Fibroblast of lung (primary cell): ENCODE measurements at regions not wholly inside any gene's neighbourhood (a gene's known extent, or its start where the extent isn't known, plus 50 kb on each side); places are given as distances from the start of the nearest gene placed in this dataset.

ENCODE experiments used
- DNase-seq, 2 donors: peaks; one replicate each; pipeline versions ENCODE4 v3.0.0 to v3.0.0-alpha.2; 2010; ENCODE audit warnings: low read depth in 2 of 2
- H2AFZ ChIP-seq: 2 replicates; pipeline ENCODE4 v1.5.1; 2012; ENCODE audit warnings: low read length, control low read depth, inconsistent platforms
- H3K27ac ChIP-seq: 2 replicates; pipeline ENCODE4 v1.5.1; 2011; ENCODE audit warnings: low read length, control low read depth; ENCODE audit not compliant: insufficient read depth
- H3K27me3 ChIP-seq: 2 replicates; pipeline ENCODE4 v1.5.1; 2011; ENCODE audit warnings: mild to moderate bottlenecking, low read length; ENCODE audit not compliant: control insufficient read depth, insufficient read depth
- H3K36me3 ChIP-seq: 2 replicates; pipeline ENCODE4 v1.5.1; 2011; ENCODE audit warnings: low read length; ENCODE audit not compliant: control insufficient read depth, insufficient read depth
- H3K4me1 ChIP-seq: 2 replicates; pipeline ENCODE4 v1.5.1; 2011; ENCODE audit warnings: low read length; ENCODE audit not compliant: control insufficient read depth, insufficient read depth; ENCODE audit errors: extremely low read depth
- H3K4me2 ChIP-seq: 2 replicates; pipeline ENCODE4 v1.5.1; 2011; ENCODE audit warnings: low read length, control low read depth; ENCODE audit not compliant: insufficient read depth; ENCODE audit errors: extremely low read depth
- H3K4me3 ChIP-seq, 4 experiments: fragments of 200-600 bp in 1 of 4; sonication (generic) in 1 of 4; replicated peaks in 1 of 4; 2 replicates each; pipeline ENCODE4 v1.5.1; 2011 to 2016; ENCODE audit warnings: low read length in 4 of 4, low read depth in 3 of 4, mild to moderate bottlenecking in 3 of 4, control low read depth in 2 of 4, inconsistent platforms in 1 of 4, mixed read lengths in 1 of 4; ENCODE audit not compliant: insufficient read depth in 1 of 4; ENCODE audit errors: control extremely low read depth in 1 of 4
- H3K79me2 ChIP-seq: 2 replicates; pipeline ENCODE4 v1.5.1; 2012; ENCODE audit warnings: mild to moderate bottlenecking, low read length, inconsistent platforms; ENCODE audit not compliant: control insufficient read depth, insufficient read depth
- H3K9ac ChIP-seq: 2 replicates; pipeline ENCODE4 v1.5.1; 2011; ENCODE audit warnings: mild to moderate bottlenecking, low read length, control low read depth; ENCODE audit not compliant: insufficient read depth
- H3K9me3 ChIP-seq: 2 replicates; pipeline ENCODE4 v1.5.1; 2012; ENCODE audit warnings: low read depth, low read length; ENCODE audit not compliant: control insufficient read depth, insufficient read depth
- H4K20me1 ChIP-seq: 2 replicates; pipeline ENCODE4 v1.5.1; 2011; ENCODE audit warnings: low read length; ENCODE audit not compliant: control insufficient read depth, insufficient read depth; ENCODE audit errors: extremely low read depth
- CTCF ChIP-seq, 2 donors: IDR thresholded peaks in 1 of 2; conservative IDR thresholded peaks in 1 of 2; 1 replicate in 1 of 2; 2 replicates in 1 of 2; pipeline ENCODE4 v1.5.1; 2011 to 2012; ENCODE audit warnings: low read length in 2 of 2, control low read depth in 1 of 2, inconsistent platforms in 1 of 2, low read depth in 1 of 2, mild to moderate bottlenecking in 1 of 2
- EZH2 ChIP-seq: IDR thresholded peaks from 2 replicates; pipeline ENCODE4 v1.5.1; 2012; ENCODE audit warnings: low read length, control low read depth, mild to moderate bottlenecking; ENCODE audit errors: missing control alignments

- no peaks in the 10 kb centered on the region for H3K27me3 ChIP-seq
- H3K9ac ChIP-seq, result no peak overlapping the region
- H3K4me2 ChIP-seq, result no peak overlapping the region
- H3K36me3 ChIP-seq, result no peaks in the 10 kb centered on the region
- no peak overlapping the region for H3K27ac ChIP-seq
- TF ChIP-seq CTCF (conservative IDR thresholded peaks at IDR 0.05 in 1 of 2, IDR thresholded peaks at IDR 0.05 in 1 of 2; ENCODE audit: low read depth in 1 of 2, low read length in 2 of 2) (no peak), EZH2 (no peak)
- no peak for DNase-seq
- no peaks in the 10 kb centered on the region for H3K4me1 ChIP-seq
- no peaks in the 10 kb centered on the region for H3K9me3 ChIP-seq
- H3K79me2 ChIP-seq, result no peaks in the 10 kb centered on the region
- no peak overlapping the region for H3K4me3 ChIP-seq
- H4K20me1 ChIP-seq, result no peaks in the 10 kb centered on the region
- H2AFZ ChIP-seq, result no peak overlapping the region
Measured at GRCh38 chr1:69284508-69284907, 283.2 kb upstream of the LRRC7 start.

GRCh38 chr1:69288416-69288815 is 279.3 kb upstream of the LRRC7 start:
- Histone ChIP-seq H2AFZ (no peak overlapping the region), H3K9me3 (no peaks in the 10 kb centered on the region), H3K4me1 (no peaks in the 10 kb centered on the region), H3K27ac (no peak overlapping the region), H3K4me2 (no peak overlapping the region), H4K20me1 (no peaks in the 10 kb centered on the region), H3K79me2 (no peaks in the 10 kb centered on the region), H3K4me3 (no peak overlapping the region), H3K27me3 (no peaks in the 10 kb centered on the region), H3K9ac (no peak overlapping the region), H3K36me3 (no peaks in the 10 kb centered on the region)
- no peak for TF ChIP-seq CTCF (conservative IDR thresholded peaks at IDR 0.05 in 1 of 2, IDR thresholded peaks at IDR 0.05 in 1 of 2; ENCODE audit: low read depth in 1 of 2, low read length in 2 of 2)
- DNase-seq, result no peak

- H3K4me1 ChIP-seq, result no peaks in the 10 kb centered on the region
- H3K36me3 ChIP-seq, result no peaks in the 10 kb centered on the region
- no peak overlapping the region for H3K9ac ChIP-seq
- no peaks in the 10 kb centered on the region for H3K9me3 ChIP-seq
- H3K4me3 ChIP-seq, result no peak overlapping the region
- H2AFZ ChIP-seq, result no peak overlapping the region
- H4K20me1 ChIP-seq, result no peaks in the 10 kb centered on the region
- H3K79me2 ChIP-seq, result no peaks in the 10 kb centered on the region
- H3K27me3 ChIP-seq, result no peaks in the 10 kb centered on the region
- peak; percentile 35 to 60 for DNase-seq
- no peak overlapping the region for H3K4me2 ChIP-seq
- TF ChIP-seq CTCF (conservative IDR thresholded peaks at IDR 0.05 in 1 of 2, IDR thresholded peaks at IDR 0.05 in 1 of 2; ENCODE audit: low read depth in 1 of 2, low read length in 2 of 2), result no peak
- no peak for TF ChIP-seq EZH2
- H3K27ac ChIP-seq, result no peak overlapping the region
Measured at GRCh38 chr1:69290291-69290690, 277.4 kb upstream of the LRRC7 start.
